Activated B cell treated with CpG ODN at 0.5 μM for 24 hours (primary cell): ENCODE measurements at regions not wholly inside any gene's neighbourhood (a gene's known extent, or its start where the extent isn't known, plus 50 kb on each side); places are given as distances from the start of the nearest gene placed in this dataset.
A peak's percentile ranks its signal among the peaks of the same experiment; 100 is the strongest.
"Not testable (repeated sequence)": the region's sequence is repeated elsewhere in the genome, so short reads cannot be mapped to it uniquely, and the experiment has no call there.

Experiments used
- ATAC-seq: fragments of 200-7000 bp; cut with Tn5 transposase; one replicate; pipeline ENCODE4 v1.10.0; 2021; ENCODE audit warnings: low read depth, mild to moderate bottlenecking, moderate library complexity
- CTCF ChIA-PET: fragments of 350-600 bp; sonication (Branson Sonifier 250); formaldehyde crosslinking; loops from one replicate; lab custom pipeline; 2021; ENCODE audit warnings: antibody characterized with exemption; lab: Charles Lee
- POLR2A ChIA-PET: fragments of 350-600 bp; sonication (Branson Sonifier 250); formaldehyde crosslinking; loops from one replicate; lab custom pipeline; 2021; ENCODE audit warnings: antibody characterized with exemption; lab: Charles Lee
- DNase-seq: peaks from one replicate; pipeline ENCODE4 v3.0.0; 2022
- H3K27ac Mint-ChIP-seq: one replicate; pipeline ENCODE4 v1.8.0; 2020; ENCODE audit warnings: mixed read lengths
- H3K27me3 Mint-ChIP-seq: one replicate; pipeline ENCODE4 v1.8.0; 2021; ENCODE audit warnings: mixed read lengths
- H3K36me3 Mint-ChIP-seq: one replicate; pipeline ENCODE4 v1.8.0; 2021; ENCODE audit warnings: low read depth, mixed read lengths
- H3K4me1 Mint-ChIP-seq: one replicate; pipeline ENCODE4 v1.8.0; 2021; ENCODE audit warnings: mixed read lengths
- H3K4me3 Mint-ChIP-seq: one replicate; pipeline ENCODE4 v1.8.0; 2020; ENCODE audit warnings: mild to moderate bottlenecking, mixed read lengths
- H3K9me3 Mint-ChIP-seq: one replicate; pipeline ENCODE4 v1.8.0; 2020; ENCODE audit warnings: mixed read lengths
- intact Hi-C: fragments of 100-400 bp; cut with micrococcal nuclease; formaldehyde crosslinking; loops from one replicate; pipeline ENCODE4 v1.15.1; 2024
- TF ChIP-seq, protein P1 (sequence below): fragments of 200-600 bp; IDR thresholded peaks from one replicate; pipeline ENCODE4 v1.8.0; 2022; ENCODE audit warnings: antibody characterized with exemption, mild to moderate bottlenecking

DNA sequence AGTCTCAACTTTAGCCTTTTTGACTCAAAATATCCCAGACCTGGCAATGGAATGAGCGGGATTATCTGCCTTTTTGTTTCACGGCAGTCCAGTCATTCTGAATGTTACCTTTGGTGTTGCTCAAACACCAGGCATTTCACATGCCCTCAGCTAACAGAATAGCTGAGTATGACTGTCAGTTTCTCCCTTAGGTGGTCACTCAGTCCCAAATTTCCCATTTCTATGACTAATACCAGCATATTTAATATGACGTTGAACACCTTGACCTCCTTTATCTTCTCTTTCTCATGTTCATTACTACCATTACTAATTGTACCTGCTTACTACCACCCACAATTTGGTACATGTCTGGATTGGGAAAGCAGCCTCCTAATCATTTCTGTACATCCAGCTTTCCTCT is 65.2 kb downstream of the EDN1 start:
- no peaks in the 10 kb centered on the region for H3K27me3 Mint-ChIP-seq

DNA sequence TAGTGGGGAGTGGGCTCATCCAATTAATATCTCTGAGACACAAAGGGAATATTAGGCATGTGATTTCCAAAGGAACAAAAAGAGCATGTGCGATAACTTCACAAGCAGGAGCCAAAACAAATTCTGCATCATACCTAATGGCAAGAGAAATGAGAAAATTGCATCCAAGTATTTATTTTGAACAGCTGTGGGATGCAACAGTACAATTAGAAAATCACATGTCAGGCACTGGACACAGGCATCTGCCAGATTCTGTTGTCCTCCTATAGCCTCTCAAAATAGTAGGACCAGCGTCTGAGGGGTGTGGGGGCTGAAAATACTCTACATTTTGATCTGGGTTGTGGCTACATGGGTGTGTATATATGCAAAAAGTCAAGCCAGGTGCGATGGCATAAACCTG is 66.3 kb downstream of the EDN1 start:
- DNase-seq, result no peak
- Mint-ChIP-seq H3K9me3 (peaks cover 7% of the 10 kb centered on the region), H3K4me3 (no peak overlapping the region), H3K4me1 (peaks cover 23% of the 10 kb centered on the region), H3K27me3 (no peaks in the 10 kb centered on the region), H3K27ac (no peak overlapping the region), H3K36me3 (no peaks in the 10 kb centered on the region)
- TF ChIP-seq, protein P1, sequence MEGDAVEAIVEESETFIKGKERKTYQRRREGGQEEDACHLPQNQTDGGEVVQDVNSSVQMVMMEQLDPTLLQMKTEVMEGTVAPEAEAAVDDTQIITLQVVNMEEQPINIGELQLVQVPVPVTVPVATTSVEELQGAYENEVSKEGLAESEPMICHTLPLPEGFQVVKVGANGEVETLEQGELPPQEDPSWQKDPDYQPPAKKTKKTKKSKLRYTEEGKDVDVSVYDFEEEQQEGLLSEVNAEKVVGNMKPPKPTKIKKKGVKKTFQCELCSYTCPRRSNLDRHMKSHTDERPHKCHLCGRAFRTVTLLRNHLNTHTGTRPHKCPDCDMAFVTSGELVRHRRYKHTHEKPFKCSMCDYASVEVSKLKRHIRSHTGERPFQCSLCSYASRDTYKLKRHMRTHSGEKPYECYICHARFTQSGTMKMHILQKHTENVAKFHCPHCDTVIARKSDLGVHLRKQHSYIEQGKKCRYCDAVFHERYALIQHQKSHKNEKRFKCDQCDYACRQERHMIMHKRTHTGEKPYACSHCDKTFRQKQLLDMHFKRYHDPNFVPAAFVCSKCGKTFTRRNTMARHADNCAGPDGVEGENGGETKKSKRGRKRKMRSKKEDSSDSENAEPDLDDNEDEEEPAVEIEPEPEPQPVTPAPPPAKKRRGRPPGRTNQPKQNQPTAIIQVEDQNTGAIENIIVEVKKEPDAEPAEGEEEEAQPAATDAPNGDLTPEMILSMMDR, result no peak
- intact Hi-C loops, result no loop called here
- ChIA-PET POLR2A (no interaction called here), CTCF (no interaction called here)
- ATAC-seq, result no peak

More for the DNA sequence above, 65.2 kb downstream of the EDN1 start:
- ATAC-seq, result no peak
- peaks cover 12% of the 10 kb centered on the region for H3K9me3 Mint-ChIP-seq
- no peak overlapping the region for H3K4me3 Mint-ChIP-seq
- intact Hi-C loops, result no loop called here
- ChIA-PET POLR2A (no interaction called here), CTCF (no interaction called here)
- no peak for DNase-seq
- H3K4me1 Mint-ChIP-seq, result peaks cover 23% of the 10 kb centered on the region
- no peak overlapping the region for H3K27ac Mint-ChIP-seq
- no peaks in the 10 kb centered on the region for H3K36me3 Mint-ChIP-seq
- TF ChIP-seq, protein P1, result no peak

DNA sequence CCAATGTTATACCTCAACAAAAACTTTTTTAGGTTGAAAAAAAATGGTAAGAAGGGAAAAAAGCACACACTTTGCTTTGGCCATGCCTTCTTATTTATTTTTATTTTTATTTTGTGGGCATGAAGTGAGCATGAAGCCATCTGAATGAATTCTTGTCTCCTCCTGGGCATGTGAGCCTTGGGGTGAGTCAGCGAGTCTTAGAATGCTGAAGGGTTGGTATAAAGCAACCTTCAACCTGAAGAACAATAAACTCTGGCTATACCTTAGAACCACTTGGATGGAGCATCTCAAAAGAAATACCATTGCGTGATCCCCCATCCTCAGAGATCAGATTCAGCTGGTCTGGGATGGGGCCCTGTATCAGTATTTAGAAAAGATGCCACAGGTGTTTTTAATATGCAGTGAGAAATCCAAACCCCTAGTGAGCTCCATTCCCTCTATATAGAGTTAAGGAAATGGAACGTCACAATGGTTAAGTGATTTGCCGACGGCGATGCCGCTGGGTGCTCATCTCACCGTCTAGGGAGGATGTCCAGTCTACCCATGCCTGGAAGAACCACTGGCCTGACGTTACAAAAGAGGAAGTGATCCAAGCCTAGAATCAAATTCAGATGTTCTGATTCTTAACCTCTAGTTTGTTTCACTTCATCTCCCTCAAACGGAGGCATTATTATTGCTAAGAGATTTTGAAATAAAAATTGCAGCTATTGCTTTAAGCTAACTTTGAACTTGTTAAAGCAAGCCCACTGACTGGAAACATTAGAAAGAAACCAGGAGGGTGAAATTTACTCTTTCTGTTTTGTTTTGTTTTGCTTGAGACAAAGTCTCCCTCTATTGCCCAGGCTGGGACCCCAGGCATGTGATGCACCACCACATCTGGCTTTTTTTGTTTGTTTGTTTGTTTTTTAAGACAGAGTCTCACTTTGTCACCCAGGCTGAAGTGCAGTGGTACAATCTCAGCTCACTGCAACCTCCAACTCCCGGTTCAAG is 67.1 kb downstream of the EDN1 start:
- ChIA-PET POLR2A (no interaction called here), CTCF (no interaction called here)
- ATAC-seq, result peak; percentile 74
- H3K4me1 Mint-ChIP-seq, result peaks cover 23% of the 10 kb centered on the region
- DNase-seq, result no peak
- no peaks in the 10 kb centered on the region for H3K27me3 Mint-ChIP-seq
- H3K4me3 Mint-ChIP-seq, result no peak overlapping the region
- intact Hi-C loops, result no loop called here
- TF ChIP-seq, protein P1, result no peak
- peak overlapping the region; percentile 10 for H3K27ac Mint-ChIP-seq
- H3K36me3 Mint-ChIP-seq, result no peaks in the 10 kb centered on the region
- H3K9me3 Mint-ChIP-seq, result peaks cover 3% of the 10 kb centered on the region

DNA sequence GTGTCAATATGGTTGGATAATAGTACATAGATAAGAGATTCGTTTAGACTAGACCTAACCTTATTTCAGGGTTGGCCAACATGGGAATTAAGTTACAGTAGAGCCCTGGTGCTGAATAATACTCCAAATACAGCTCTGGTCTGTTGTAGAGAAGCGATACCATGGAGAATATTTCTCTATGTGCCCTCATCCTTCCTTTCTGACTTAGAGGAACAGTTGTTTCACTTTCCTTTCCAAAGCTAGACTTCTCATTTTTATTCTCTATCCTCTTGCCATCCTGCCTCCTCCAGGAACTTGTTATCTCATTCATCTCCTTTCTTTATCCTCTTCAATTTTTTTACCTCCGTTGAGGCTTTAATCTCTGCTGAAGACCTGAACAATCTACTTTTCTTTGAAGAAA is 68.9 kb downstream of the EDN1 start:
- ATAC-seq (no peak), DNase-seq (no peak)
- H3K9me3 Mint-ChIP-seq, result no peaks in the 10 kb centered on the region
- TF ChIP-seq, protein P1, result no peak
- intact Hi-C loops, result no loop called here
- ChIA-PET POLR2A (no interaction called here), CTCF (no interaction called here)
- no peak overlapping the region for H3K4me3 Mint-ChIP-seq
- H3K27me3 Mint-ChIP-seq, result no peaks in the 10 kb centered on the region
- peaks cover 29% of the 10 kb centered on the region for H3K4me1 Mint-ChIP-seq
- no peaks in the 10 kb centered on the region for H3K36me3 Mint-ChIP-seq
- no peak overlapping the region for H3K27ac Mint-ChIP-seq

DNA sequence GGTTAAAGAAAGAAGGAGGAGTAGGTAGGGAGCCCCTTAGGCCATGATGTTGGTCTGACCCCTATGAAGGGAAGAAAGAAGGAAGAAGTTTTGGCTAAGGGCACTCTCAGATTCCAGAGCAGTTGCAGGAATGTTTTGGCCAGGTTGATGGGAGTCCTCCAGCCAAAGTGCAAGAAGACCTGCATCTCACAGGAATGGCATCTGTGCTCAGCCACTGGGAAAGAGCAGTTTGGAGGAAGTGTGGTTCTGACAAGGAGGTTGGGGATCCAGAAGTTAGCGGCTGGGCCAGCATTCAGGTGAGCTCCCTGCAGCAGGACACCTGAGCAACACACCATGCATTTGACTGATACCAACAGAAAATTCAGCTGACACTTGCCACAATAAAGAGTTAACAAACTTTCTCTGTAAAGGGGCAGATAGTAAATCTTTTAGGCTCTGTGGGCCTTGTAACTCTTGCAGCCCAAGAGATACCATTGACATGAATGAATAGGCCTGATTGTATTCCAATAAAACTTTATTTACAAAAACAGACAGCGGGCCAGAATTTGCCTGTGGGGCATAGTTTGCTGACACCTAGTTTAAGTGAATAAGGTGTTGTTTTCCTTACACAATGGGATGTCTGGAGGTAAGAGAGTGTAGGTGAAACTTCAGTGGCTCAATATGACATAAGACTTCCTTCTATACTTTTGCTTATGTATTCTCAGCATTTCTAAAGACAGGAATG is 71.0 kb downstream of the EDN1 start:
- intact Hi-C loops, result loop anchor here (2.0 kb wide), 1 partner anchor 228 kb away; no protein-coding TSS in a partner anchor
- Mint-ChIP-seq H3K4me1 (peaks cover 15% of the 10 kb centered on the region), H3K36me3 (no peaks in the 10 kb centered on the region), H3K27me3 (no peaks in the 10 kb centered on the region), H3K4me3 (no peak overlapping the region), H3K9me3 (no peaks in the 10 kb centered on the region), H3K27ac (no peak overlapping the region)
- CTCF ChIA-PET, result no interaction called here
- POLR2A ChIA-PET, result no interaction called here
- DNase-seq (no peak), ATAC-seq (no peak)
- TF ChIP-seq, protein P1, result no peak

DNA sequence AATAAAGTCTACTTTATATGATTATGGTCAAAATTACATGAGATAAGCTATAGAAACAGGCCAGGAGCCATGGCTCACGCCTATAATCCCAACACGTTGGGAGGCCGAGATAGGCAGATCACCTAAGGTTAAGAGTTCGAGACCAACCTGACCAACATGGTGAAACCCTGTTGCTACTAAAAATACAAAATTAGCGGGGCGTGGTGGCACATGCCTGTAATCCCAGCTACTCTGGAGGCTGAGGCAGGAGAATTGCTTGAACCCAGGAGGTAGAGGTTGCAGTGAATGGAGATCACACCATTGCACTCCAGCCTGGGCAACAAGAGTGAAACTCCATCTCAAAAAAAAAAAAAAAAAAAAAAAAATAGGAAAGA is 73.1 kb downstream of the EDN1 start:
- H3K4me3 Mint-ChIP-seq, H3K9me3 Mint-ChIP-seq, intact Hi-C loops, CTCF ChIA-PET, ATAC-seq, H3K27me3 Mint-ChIP-seq, DNase-seq, H3K36me3 Mint-ChIP-seq, H3K27ac Mint-ChIP-seq: not testable (repeated sequence)
- peaks cover 12% of the 10 kb centered on the region for H3K4me1 Mint-ChIP-seq
- POLR2A ChIA-PET, result interaction anchor here (0.6 to 1.2 kb wide), 4 partner anchors 9 to 1524 kb away, joined by 3 to 7 read pairs (median 4); no protein-coding TSS in a partner anchor
